ENCODE measurements at regions not wholly inside any gene's neighbourhood (a gene's known extent, or its start where the extent isn't known, plus 50 kb on each side); places are given as distances from the start of the nearest gene placed in this dataset.

GRCh38 chr5:125720721-125721120 is 702.5 kb upstream of the GRAMD2B start:
- no peak for TF ChIP-seq POLR2A (IDR thresholded peaks at IDR 0.05; ENCODE audit: low read length)
- no peak for TF ChIP-seq EP300 (IDR thresholded peaks at IDR 0.05)
- no peak for TF ChIP-seq CTCF (IDR thresholded peaks at IDR 0.05)
- no peak for TF ChIP-seq POLR2AphosphoS2 (conservative IDR thresholded peaks at IDR 0.05; ENCODE audit: low read length)
- no peak for TF ChIP-seq REST (IDR thresholded peaks at IDR 0.05)
- no peak for TF ChIP-seq CEBPB (IDR thresholded peaks at IDR 0.05)
- TF ChIP-seq MYC (IDR thresholded peaks at IDR 0.05; ENCODE audit: borderline replicate concordance, low read length), result no peak
- no peak for TF ChIP-seq MAZ (IDR thresholded peaks at IDR 0.05; ENCODE audit: borderline replicate concordance, low read depth, low read length)
- TF ChIP-seq HEYL (CRISPR knock-in tag; IDR thresholded peaks at IDR 0.05), result no peak
- TF ChIP-seq NR3C1 (IDR thresholded peaks at IDR 0.05), result no peak
- TF ChIP-seq RCOR1 (IDR thresholded peaks at IDR 0.05; ENCODE audit: low read depth, low read length), result no peak
- TF ChIP-seq CBX2 (IDR thresholded peaks at IDR 0.05; ENCODE audit: borderline replicate concordance, low read depth), result no peak
- TF ChIP-seq ELK1 (IDR thresholded peaks at IDR 0.05; ENCODE audit: low read depth, low read length), result no peak
